Coronary artery (tissue), 2 donors: ENCODE measurements at regions not wholly inside any gene's neighbourhood (a gene's known extent, or its start where the extent isn't known, plus 50 kb on each side); places are given as distances from the start of the nearest gene placed in this dataset.

ENCODE experiments used
- DNase-seq: peaks from one replicate; pipeline ENCODE4 v3.0.0-alpha.2; 2017; ENCODE audit warnings: low spot score
- H3K27ac ChIP-seq, 2 donors: fragments of 200-600 bp; sonication (generic); one replicate each; pipeline ENCODE4 v1.5.1; 2016 to 2019
- H3K4me3 ChIP-seq: fragments of 200-600 bp; sonication (generic); 2 replicates; pipeline ENCODE4 v1.5.1; 2016; ENCODE audit warnings: mild to moderate bottlenecking, moderate library complexity
- TF ChIP-seq, protein P1 (sequence below): fragments of 200-600 bp; sonication (generic); IDR thresholded peaks from one replicate; pipeline ENCODE4 v1.5.1; 2019; ENCODE audit warnings: antibody characterized with exemption

- Histone ChIP-seq H3K4me3 (no peak overlapping the region), H3K27ac (no peak overlapping the region)
- no peak for DNase-seq
- TF ChIP-seq, protein P1, sequence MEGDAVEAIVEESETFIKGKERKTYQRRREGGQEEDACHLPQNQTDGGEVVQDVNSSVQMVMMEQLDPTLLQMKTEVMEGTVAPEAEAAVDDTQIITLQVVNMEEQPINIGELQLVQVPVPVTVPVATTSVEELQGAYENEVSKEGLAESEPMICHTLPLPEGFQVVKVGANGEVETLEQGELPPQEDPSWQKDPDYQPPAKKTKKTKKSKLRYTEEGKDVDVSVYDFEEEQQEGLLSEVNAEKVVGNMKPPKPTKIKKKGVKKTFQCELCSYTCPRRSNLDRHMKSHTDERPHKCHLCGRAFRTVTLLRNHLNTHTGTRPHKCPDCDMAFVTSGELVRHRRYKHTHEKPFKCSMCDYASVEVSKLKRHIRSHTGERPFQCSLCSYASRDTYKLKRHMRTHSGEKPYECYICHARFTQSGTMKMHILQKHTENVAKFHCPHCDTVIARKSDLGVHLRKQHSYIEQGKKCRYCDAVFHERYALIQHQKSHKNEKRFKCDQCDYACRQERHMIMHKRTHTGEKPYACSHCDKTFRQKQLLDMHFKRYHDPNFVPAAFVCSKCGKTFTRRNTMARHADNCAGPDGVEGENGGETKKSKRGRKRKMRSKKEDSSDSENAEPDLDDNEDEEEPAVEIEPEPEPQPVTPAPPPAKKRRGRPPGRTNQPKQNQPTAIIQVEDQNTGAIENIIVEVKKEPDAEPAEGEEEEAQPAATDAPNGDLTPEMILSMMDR, result no peak
Measured at GRCh38 chr2:147030966-147031720, 813.7 kb upstream of the ACVR2A start.

DNA sequence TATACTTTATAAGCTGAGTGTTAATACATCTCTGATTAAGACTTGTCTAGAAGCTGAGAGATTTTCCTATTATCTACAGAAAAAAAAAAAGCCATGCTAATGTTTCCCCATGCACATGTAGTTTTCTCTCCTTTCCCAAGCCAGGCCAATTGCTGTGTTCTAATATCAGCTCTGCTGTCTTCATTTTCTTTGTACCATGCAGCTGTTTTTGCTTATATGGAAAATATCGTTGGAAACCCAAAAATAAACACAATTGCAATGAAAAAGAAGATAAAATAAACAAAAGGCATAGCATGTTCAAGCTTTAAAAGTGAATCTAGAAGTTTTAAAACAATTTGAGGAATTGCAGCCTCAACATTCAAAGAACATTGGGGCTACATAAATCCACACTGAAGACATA is 817.4 kb upstream of the ACVR2A start:
- TF ChIP-seq, protein P1, result no peak
- Histone ChIP-seq H3K4me3 (no peak overlapping the region), H3K27ac (no peak overlapping the region)
- no peak for DNase-seq

DNA sequence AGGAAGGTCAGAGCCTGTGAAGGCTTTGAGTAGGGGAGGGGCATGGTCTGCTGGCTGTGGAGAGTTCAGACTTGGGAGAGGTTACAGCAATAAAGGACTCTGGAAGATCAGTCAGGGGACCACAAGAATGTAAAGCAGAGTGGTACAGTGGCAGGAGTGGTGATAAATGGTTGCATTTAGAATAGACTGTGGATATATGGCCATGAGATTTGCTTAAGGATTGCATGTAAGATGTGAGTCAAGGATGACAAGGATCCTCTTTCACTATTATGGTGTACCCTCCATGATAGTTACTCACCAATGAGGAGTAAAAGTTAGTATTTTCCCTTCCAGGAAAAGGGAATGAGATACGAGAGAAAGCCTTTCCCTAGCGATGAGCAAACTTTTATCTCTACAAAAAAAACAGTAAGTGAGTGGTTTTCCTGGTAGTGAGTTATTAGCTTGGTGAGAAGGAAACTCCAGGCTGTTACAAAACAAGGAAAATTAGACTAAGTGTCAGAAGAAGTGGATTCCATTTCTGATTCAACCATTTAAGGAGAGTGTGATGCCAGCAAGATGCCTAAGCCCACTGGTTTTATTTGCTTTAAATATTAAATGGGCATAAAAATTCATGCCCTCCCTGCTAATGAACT is 818.0 kb upstream of the ACVR2A start:
- Histone ChIP-seq H3K27ac (no peak overlapping the region), H3K4me3 (no peak overlapping the region)
- no peak for DNase-seq
- TF ChIP-seq, protein P1, result no peak

DNA sequence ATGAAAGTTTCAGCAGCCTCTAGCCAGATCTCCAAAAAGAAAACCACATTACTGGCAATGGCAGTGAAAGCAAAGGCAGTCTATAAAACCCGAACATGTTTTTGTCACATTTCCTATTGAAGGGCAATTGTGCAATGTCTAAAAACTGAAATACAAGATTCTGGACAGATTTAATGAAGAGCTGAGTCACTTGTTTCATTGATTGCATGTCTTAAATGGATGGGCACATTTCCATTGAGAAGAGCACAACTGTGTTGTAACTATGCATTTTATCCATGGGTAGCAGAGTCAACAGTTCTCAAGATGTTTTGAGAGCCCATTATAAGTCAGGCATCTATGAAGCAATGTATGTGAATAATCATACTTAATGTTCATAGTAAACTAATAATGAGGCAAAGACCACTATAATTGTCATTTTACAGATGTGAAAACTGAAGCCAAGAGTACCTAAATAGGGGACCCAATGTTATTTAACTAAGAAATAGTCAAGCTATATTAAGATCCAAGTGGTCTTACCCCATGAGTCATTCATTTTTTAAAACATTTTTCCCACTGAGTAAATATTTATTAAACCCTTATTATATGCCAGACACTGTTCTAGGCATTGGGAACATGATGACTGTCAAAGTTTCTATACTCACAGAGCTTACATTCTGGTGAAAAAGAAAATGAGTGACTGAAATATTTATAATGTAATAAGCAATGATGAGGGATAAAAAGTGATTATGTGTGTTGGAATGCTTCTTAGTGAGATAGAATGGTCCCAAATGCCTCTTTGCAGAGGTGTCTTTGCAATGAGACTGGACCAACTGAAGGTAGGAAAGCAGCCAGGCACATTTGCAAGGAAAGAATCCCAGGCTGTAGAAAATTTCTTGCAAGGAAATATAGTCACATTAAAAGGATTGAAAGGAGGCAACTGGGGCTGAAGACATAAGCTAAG is 818.9 kb upstream of the ACVR2A start:
- no peak overlapping the region for H3K4me3 ChIP-seq

GRCh38 chr2:147019311-147019710 is 825.5 kb upstream of the ACVR2A start:
- no peak for DNase-seq
- Histone ChIP-seq H3K27ac (no peak overlapping the region), H3K4me3 (no peak overlapping the region)
- TF ChIP-seq, protein P1, result no peak

More for the DNA sequence above, 818.9 kb upstream of the ACVR2A start:
- H3K27ac ChIP-seq, result peak overlapping the region in 1 of 2 donors; percentile 5
- TF ChIP-seq, protein P1, result no peak
- no peak for DNase-seq

GRCh38 chr2:147017951-147018645 is 826.7 kb upstream of the ACVR2A start:
- no peak for DNase-seq
- no peak overlapping the region for H3K27ac ChIP-seq
- TF ChIP-seq, protein P1, result no peak
- H3K4me3 ChIP-seq, result no peak overlapping the region
